NCI-H2107 treated with DMSO at 0.1 percent for 48 hours (cell line): ENCODE measurements at regions not wholly inside any gene's neighbourhood (a gene's known extent, or its start where the extent isn't known, plus 50 kb on each side); places are given as distances from the start of the nearest gene placed in this dataset.

Source experiments
- DNase-seq: peaks from one replicate; lab custom pipeline; 2025; ENCODE audit not compliant: unreplicated experiment; lab: John Stamatoyannopoulos, UW

GRCh38 chr7:54955296-54955695 lies 63.5 kb upstream of the EGFR start:
- DNase-seq, result no peak

- DNase-seq, result no peak
These were observed 63.0 kb upstream of the EGFR start for GRCh38 chr7:54955696-54956420.

GRCh38 chr7:54956865-54957264 lies 62.0 kb upstream of the EGFR start:
- no peak for DNase-seq

- no peak for DNase-seq
These were observed 58.3 kb upstream of the EGFR start for GRCh38 chr7:54960517-54960916.

- DNase-seq, result no peak
These were observed 57.4 kb upstream of the EGFR start for GRCh38 chr7:54961391-54961790.

- no peak for DNase-seq
These were observed 55.7 kb upstream of the EGFR start for GRCh38 chr7:54963155-54963554.

GRCh38 chr7:54964136-54964535 lies 54.7 kb upstream of the EGFR start:
- DNase-seq, result no peak

- no peak for DNase-seq
These were observed 51.4 kb upstream of the EGFR start for GRCh38 chr7:54967377-54967776.

GRCh38 chr7:54968018-54968417 lies 50.8 kb upstream of the EGFR start:
- DNase-seq, result no peak
